Hematopoietic multipotent progenitor cell treated with erythropoietin and hydrocortisone succinate and interleukin-3 and kit ligand, for 6 days (in vitro differentiated cells): ENCODE measurements at regions not wholly inside any gene's neighbourhood (a gene's known extent, or its start where the extent isn't known, plus 50 kb on each side); places are given as distances from the start of the nearest gene placed in this dataset.
"Not testable (repeated sequence)": the region's sequence is repeated elsewhere in the genome, so short reads cannot be mapped to it uniquely, and the experiment has no call there.

Source experiments
- DNase-seq: peaks from one replicate; pipeline ENCODE4 v3.0.0-alpha.2; 2015

DNA sequence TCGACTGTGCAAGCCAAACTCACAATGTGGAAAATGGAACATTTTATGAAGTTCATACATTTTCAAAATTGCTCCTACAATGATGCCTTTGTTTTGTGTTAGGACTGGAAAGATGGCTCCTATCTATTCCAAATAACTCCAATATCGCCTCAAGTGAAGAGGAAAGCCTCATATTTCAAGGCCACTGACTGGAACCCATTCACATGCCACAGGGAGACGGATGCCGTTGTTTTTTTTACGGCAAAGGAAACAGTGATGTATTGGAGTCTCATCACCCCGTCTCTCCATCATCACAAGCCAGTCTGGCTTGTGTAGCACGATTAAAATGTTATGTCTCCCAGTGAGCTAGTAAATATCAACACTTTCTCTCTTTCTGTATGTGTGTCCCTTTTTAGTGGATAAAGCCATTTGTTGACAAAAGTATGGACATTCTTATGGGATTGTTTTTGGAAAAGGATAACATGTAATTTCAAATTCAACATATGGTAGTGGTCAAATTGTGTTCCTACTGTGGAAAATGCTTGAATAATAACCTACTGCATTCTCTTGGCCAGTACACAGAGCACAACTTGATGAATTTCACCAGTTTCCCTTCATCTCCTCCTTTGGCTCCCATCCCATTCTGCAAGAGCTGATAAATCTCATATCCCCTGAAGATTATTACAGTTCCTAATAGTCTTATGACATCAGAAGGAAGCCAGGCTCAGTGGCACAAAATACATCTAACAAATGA is 109.5 kb upstream of the PITRM1 start:
- no peak for DNase-seq

DNA sequence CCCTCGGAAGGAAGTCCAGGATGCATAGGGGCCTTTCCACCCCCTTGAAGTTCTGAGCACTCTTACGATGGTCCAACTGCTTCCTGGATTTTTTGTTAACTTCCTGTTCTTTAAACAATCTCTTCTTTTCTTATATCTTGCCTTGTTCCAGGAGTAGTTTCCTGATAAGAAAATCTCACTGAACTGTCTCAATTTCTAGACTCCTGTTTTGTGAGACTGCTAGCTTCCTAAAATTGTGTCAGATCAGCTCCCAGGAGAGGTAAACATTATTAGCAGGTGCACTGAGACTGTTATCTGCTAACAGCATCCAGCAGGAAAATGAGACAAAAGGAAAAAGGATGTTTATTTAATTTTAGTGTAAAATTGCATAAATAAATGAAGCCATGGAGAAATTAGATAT is 106.2 kb upstream of the PITRM1 start:
- DNase-seq: no peak

DNA sequence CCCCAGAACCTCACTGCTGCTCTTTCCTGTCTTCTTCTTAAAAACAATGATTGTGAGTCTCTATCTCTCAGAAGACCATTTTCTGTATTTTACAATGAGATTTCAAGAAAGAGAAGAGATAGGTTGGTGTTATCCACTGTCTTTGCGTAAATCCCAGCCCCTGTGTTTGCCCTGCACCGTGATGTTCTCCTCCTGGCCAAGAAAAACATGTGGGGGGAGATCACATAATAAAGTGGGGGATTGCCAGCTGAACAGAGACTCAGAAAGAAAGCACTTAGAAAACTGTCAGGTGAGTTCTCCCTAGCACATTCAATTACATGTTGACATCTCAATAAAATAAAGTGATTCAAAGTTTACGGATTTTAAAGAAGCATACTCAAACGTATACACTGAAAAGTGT is 105.0 kb upstream of the PITRM1 start:
- no peak for DNase-seq

DNA sequence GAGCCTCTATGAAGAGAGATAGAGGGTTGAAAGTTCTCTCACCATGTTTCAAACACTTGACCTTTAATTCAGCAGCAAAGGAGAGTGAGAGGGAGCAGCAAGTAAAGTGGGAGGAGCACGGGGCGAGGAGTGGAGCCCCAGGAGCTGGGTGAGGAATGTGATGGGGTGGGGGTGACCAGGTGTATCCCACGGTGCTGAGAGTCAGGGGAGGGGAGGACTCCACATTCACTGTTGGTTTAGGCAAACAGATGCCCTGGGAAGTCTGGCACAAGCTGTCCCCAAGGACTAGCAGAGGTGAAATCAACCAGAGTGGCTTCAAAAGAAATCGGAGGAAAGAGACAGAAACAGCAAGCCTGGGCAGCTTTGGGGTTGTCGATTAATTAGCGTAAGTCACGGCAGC is 101.8 kb upstream of the PITRM1 start:
- DNase-seq: no peak

DNA sequence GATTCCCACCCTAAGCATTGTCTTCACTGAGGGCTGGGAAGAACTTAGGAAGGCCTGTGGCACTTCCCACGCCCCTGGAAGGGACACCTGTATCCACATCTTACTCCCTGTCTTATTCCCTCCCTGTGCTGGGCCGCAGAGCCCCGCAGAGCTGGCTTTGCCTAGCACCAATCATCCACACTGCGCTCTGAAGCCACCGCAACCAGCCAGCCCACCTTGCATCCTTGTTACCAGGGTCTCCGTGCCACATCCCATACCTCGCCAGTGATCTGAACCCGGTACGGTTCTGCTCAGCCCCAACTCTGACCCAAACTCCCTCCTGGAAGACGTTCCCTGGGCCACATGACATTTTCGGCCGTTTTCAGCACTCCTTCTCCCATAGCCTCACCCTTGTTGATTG is 101.4 kb upstream of the PITRM1 start:
- no peak for DNase-seq

DNA sequence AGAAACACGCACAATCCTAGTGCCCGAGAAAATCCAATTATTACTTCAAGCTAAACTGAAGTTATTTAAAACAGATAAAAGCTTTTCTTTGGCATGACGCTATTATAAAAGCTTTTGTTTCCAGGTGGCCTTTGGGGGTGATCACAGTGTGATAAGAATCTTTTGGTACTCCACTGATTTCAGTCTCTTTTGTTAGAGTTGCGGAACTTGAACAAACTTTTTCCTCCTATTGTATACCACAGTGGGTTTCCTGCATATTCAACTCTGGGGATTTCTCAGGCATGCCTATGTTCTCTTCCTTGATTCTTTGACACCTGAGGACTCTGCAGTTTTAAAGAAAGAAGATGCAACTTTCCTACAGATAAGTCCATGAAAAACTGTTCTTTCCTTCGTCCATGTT is 99.7 kb upstream of the PITRM1 start:
- no peak for DNase-seq

DNA sequence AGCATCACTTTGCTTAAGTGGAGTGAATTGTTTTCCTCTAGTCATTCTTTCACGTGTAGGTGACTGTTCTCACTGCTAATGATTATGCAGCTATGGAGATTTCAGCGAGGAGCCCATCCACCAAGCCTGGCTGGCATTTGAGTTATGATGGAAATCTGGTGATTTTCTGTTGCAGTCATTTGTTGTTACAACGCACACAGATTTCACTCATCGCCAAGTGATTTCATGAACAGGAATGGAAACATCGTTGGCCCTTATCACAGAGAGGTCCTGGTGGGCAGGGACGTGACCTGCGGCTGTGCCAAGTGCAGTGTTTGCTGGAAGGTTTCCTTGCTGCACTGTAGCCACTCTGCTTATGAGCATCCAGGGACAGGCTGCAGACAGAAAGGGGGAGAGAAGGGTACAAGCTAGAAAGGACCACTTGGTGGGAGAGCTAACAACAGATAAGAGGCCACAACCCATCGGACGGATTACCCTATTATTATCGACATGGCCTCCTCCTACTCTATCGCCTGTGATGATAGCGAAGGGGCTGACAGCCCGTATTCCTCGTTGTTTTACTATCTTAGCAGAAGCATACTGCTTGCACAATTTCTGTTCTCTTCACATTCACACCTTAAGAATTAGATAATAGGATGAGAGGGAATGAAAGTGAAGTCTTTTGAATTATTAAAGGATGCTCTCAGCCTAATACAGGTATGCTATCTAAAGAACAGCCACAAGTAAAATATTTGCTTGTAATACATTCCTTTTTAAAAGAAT is 99.0 kb upstream of the PITRM1 start:
- DNase-seq: no peak

DNA sequence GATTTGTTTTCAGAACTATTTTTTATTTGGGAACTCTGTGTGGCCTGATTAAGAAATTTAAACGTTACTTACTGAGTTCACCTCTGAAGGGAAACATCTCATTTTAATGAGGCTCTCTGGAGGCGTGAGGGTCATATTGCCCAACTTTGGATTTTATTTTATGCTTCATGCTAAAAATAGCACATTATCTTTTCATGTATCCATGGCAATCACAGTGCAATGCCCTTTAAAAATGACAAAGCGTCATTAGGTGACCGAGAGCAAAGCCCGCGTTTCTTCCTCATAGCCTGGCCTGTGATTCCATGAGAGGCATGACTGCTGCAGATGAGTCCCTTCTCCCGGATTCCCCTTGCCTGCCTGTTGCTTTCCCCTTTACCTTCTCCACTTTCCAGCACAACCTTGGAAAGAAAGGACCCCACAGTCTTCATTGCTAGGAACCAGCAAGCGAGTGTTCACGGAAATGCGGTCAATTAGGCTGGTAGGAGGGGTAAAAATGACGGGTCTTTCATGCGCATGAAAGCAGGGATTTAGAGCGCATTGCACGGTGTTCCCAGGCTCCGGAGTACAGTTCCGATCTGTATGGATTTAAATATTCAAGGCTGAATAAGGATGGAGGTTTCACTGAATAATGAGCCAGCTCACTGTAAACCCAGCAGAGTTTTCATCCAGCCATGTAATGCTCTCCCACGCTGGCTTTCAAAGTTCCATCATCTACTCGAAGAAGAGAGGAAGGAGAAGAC is 98.2 kb upstream of the PITRM1 start:
- DNase-seq: no peak

DNA sequence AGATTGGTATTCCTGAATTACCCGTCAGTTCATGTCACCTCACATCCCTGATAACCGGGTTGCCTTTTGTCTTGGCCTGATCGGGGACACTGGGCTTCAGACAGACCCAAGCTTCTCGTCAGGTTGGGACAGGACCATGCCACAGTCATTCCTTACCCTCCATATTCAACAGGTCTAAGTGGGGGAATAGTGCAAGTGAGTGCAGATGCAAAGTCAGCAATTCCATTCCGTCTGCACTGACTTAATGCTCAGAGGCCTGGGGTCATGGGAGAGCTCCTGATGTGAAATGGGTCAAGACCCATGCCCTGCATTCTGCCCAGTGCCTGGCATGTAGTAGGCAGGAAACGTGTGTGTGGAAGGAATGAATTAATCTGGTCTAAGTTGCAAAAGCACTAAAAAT is 95.4 kb upstream of the PITRM1 start:
- no peak for DNase-seq

DNA sequence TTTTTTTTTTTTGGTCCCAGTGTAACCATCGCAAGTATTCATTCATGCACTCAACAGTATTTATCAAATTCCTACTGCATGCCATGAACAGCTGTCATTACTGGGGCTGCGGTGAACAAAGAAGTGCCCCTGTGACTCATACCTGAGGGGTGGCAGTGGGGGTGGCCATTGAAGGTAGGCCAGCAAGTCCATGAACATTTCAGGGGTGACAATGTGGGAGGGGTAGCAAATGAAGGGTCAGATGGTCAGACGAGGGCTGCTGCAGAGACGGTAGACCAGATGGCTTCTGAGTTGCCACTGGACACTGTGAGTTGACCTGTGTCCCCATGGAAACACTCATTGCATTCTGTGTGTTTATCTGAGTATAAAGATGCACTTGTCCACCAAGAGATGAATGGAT is 92.5 kb upstream of the PITRM1 start:
- no peak for DNase-seq

DNA sequence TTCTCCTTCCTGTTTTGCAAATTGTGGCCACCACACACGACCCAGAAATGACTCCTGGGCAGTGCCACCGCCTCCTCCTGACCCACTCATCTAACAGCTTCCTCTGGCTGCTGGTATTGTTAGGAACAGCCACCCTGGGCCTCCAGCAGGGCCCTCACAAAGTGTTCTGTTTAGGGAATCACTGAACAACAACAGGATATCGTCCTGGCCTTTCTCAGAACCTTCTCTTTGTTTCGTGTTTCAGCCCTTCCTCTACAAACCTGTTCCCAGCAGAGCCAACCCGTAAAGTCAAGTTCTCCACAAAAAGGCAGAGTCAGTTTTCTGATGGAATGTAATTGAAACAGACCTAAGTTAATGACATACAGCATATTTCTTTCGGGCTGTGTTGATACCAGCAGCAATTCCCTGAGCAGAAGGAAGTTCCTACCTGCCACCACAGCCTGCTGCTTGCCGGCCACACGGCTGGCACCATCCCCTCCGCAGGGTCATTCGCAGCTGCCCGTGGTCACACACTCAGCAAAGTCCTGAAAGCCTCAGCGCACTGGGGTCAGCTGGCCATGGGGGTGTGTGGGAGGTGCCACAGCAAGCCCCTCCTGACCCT is 91.7 kb upstream of the PITRM1 start:
- DNase-seq: no peak

DNA sequence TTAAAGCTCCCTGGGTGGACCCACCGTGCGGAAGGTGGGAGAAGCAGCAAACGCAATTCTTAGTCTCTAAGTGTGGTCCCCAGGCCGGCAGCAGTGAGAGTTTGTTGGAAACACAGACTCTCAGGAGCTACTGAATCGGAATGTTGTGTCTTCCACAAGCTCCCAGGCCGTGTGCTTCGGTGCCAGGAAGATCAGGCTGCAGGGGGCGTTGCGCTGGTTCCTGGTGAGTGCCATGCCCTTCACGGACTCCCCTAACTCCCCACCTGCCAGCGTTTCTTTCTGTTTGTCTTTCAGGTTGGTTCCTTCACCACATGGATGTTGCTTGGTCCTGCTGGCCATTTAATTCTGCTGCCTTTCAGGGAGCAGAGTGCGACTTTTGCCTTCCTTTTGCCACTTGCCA is 91.2 kb upstream of the PITRM1 start:
- no peak for DNase-seq

DNA sequence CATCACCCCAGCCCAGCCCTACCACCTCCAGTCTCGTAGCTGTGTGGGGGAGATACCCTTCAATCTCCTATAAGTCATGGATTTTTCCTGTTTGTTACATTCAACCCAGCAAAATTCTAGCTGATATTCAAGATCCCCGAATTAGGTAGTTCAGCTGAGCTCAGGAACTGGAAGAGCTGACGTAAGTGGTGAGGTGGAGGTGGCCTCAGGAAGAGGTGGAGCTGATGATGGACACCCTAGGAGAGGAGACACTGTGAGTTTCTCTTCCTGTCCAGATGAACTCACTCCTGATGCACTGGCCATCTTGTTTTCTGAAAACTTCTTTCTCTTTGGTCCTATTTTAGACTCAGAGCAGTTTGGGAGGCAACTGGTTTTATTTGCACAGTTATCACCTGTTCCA is 90.5 kb upstream of the PITRM1 start:
- no peak for DNase-seq

DNA sequence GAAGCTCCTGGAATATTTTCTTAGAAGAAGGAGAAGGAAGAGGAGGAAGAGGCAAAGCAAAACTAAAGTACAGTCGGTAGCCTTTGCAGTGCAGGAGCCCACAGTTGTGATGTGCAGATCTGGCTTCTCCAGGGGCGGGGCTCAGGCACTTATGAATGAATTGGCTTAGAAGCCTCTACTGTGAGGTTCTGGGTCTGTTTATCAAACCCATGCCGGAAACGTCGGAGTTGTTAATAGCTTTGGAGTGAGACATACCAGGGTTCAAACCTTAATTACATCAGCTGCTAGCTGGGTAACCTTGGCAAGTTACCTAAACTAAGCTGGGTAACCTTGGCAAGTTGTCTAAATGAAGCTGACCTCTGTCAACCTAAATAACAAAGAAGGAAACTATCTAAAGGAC is 89.3 kb upstream of the PITRM1 start:
- DNase-seq: no peak

DNA sequence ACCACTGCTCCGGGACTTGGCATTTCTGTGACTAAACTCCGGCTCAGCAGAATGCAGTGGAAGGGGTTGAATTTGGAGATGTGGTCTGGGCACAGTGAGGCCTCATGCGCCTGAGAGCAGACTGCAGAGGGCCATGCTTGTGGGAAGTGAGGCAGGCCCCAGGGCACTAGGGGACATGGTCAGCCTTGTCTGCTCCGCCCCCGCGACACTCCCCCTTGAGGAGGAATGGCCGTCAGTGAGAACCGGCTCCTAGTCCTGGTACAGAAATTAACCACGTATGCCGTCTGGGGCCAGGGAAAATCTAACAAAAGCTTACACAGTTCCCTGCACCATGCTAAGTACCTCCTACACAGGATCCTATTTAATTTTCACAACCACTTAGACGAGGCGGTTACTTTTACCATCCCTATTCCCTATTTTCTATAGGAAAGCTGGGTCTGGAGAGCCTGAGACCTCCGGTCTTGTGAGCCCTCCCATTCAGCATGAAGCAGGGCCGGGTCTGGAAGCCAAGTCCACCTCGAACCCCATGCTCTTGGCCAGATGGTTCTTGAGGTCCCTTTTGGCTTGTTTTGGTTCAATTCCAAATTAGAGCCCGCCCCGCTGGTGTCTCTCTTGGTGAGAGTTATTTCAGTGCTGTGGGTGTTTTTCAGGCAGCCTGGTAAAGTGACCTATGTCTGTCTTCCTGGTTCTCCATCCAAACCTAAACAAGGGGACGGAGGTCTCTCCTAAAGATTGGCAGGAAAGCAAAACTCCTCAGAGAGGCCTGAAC is 87.7 kb upstream of the PITRM1 start:
- no peak for DNase-seq

DNA sequence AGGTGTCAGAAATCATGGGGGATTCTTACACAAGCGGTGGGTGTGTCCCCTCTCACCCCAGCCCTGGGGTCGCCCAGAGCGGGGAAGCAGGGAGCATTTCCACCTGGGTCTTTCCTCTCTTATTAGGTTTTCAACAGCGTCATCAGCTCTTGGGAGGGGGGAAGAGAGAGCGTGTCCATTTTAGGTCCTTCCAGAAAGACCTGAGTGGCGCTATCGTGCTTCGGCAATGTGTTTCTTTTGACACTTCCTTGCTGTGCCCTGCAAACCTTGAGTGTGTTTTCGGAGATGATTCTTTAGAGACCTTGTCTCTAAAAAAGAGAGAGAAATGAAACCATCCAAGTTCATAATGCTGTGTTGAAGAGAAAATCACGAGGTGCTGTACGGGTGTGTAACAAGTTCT is 86.9 kb upstream of the PITRM1 start:
- DNase-seq: no peak

DNA sequence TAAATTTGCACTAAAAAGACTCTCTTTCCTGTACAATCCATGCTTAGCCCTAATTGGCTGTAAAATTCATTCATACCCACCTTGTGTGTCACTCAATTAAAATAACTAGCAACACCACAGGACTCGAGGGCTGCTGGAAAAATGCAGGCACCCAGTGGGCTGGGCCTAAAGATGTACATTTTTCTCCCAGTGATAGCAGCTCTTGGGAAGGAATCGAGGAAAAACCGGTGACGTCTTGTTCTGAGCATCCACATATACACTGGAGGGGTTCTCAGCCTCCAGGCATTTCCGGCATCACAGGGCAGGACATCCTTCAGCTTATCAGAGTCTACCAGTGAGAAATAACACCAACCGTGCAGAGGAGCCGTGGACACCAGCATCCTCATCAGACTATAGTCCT is 85.8 kb upstream of the PITRM1 start:
- DNase-seq: no peak

DNA sequence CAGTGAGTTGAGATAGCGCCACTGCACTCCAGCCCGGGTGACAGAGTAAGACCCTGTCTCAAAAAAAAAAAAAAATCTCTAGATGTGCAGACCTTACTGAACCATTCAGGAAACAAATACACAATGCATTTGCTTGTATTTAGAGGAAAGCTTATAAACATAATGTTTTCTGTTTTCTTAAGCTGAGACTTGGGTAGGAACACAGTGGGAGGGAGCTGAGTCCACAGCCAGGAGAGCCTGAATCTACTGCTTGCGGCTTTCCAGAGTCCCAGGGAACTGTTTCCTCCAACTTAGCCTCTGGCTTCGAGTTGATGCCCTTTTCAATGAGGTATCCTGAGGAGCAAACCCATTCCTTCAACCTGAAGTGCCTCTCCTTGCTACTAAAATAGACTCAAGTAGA is 83.0 kb upstream of the PITRM1 start:
- DNase-seq: no peak

DNA sequence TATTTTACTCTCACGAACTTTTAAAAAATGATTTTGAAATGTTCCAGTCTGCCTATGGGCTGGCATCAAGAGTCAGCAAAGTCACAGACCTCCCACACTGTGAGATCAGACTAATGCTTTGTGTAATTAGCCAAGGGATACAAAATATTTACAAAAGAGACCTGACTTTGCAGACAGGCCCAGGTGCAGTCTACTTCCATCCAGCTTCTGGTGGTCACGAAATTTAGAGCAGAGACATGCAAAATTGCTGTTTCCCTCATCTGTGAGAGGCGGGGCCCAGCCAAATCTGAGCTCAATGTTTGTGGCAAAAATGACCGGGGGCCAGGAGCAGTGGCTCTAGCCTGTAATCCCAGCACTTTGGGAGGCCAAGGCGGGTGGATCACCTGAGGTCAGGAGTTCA is 82.5 kb upstream of the PITRM1 start:
- no peak for DNase-seq

DNA sequence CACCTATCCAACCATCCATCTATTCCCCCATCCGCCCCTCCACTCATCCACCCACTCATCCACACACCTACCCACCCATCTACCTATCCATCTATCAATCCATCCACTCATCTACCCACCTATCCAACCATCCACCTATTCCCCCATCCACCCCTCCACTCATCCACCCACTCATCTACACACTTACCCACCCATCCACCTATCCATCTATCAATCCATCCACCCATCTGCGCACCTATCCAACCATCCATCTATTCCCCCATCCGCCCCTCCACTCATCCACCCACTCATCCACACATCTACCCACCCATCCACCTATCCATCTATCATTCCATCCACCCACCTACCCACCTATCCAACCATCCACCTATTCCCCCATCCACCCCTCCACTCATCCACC is 81.4 kb upstream of the PITRM1 start:
- DNase-seq: not testable (repeated sequence)

DNA sequence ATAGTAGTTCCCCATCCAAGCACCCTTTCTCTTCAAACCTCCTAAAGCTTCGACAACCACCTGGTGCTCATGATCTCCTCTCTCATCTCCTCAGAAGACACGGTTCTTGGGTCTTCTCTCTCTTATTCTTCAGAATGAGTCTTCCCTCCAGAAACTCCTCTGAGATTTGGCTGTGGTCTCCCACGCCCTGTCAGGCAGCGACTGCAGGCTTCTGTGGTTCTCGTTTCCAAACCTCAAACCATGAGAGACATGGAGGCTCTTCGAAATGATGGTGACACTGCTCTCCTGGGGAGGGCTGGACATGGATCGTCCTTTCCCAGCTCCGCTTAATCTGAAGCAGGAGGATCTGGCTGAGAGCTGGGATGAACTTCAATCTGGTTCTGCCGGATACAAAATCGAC is 78.6 kb upstream of the PITRM1 start:
- DNase-seq: no peak

DNA sequence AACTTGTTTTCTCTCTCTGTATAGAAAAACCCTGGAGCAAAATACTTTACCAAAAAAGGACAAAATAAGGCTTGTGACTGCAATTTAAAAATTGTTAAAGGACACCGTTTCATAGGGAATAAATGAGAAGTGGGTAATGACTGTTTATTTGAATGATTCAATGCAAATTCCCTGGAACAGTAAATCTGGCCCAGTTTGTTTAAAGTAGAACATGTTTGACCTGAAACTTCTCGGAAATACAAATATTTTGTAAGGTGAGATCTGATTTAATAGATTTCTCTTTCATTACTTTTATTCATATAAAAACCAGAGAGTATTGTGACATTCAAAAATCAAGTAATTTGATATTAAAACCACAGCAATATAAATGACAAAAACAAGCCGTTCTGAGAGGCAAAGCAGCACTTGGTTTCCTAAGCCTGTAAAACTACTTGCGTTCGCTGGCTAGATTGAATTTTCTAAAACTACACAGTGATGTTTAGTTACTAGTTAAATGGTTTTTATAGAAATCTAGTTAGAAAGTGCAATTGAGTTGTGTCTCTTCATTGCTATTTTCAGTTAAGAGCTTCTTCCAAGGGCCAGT is 76.8 kb upstream of the PITRM1 start:
- no peak for DNase-seq
